Adipocyte (in vitro differentiated cells): ENCODE measurements at regions not wholly inside any gene's neighbourhood (a gene's known extent, or its start where the extent isn't known, plus 50 kb on each side); places are given as distances from the start of the nearest gene placed in this dataset.
A peak's percentile ranks its signal among the peaks of the same experiment; 100 is the strongest.

Source experiments
- DNase-seq: peaks from one replicate; pipeline ENCODE4 v3.0.0-alpha.2; 2015; ENCODE audit warnings: low read depth
- H3K27me3 ChIP-seq: replicated peaks from 2 replicates; pipeline ENCODE4 v1.7.0; 2013; ENCODE audit warnings: mild to moderate bottlenecking, low read length, moderate library complexity; ENCODE audit not compliant: control insufficient read depth, insufficient read depth
- H3K36me3 ChIP-seq: 2 replicates; pipeline ENCODE4 v1.7.0; 2013; ENCODE audit warnings: low read length, mild to moderate bottlenecking, moderate library complexity; ENCODE audit not compliant: control insufficient read depth, insufficient read depth, severe bottlenecking
- H3K4me1 ChIP-seq: 2 replicates; pipeline ENCODE4 v1.7.0; 2013; ENCODE audit warnings: mild to moderate bottlenecking, low read length, moderate library complexity; ENCODE audit not compliant: control insufficient read depth, insufficient read depth
- H3K4me3 ChIP-seq: 2 replicates; pipeline ENCODE4 v1.7.0; 2013; ENCODE audit warnings: mild to moderate bottlenecking, low read length, moderate library complexity
- H3K9ac ChIP-seq: 2 replicates; pipeline ENCODE4 v1.7.0; 2013; ENCODE audit warnings: mild to moderate bottlenecking, low read length, moderate library complexity
- H3K9me3 ChIP-seq: 2 replicates; pipeline ENCODE4 v1.7.0; 2013; ENCODE audit warnings: mild to moderate bottlenecking, low read length, moderate library complexity; ENCODE audit not compliant: control insufficient read depth

- no peak overlapping the region for H3K9ac ChIP-seq
- H3K4me1 ChIP-seq = no peaks in the 10 kb centered on the region
- DNase-seq = no peak
- H3K9me3 ChIP-seq = no peaks in the 10 kb centered on the region
- H3K36me3 ChIP-seq = no peaks in the 10 kb centered on the region
- H3K4me3 ChIP-seq = no peak overlapping the region
- peaks cover 5% of the 10 kb centered on the region for H3K27me3 ChIP-seq
Measured at GRCh38 chr4:108567831-108568230, 52.5 kb upstream of the RPL34 start.

DNA sequence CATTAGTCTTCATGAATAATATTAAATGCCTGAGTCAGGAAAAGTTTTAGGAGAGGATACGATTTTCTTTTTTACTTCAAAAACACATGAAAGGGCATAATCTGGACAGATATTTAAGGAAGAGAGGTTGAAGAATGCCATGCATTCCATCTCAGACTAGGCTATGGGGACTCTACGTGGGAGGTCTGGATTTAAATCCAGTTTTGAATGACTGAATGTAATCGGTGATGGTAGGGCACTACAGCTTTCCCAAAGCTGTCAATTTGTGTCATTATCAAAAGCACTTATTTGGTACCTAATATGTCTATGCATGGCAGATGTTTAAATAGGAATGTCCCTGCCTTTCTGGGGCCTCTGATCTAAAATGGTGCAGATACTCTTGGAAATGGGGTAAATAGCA, 59.3 kb upstream of the RPL34 start:
- Histone ChIP-seq H3K4me1 (peaks cover 6% of the 10 kb centered on the region), H3K9me3 (no peaks in the 10 kb centered on the region)

GRCh38 chr4:108560616-108561015, 59.8 kb upstream of the RPL34 start:
- Histone ChIP-seq H3K9me3 (no peaks in the 10 kb centered on the region), H3K4me3 (no peak overlapping the region), H3K4me1 (peaks cover 6% of the 10 kb centered on the region), H3K9ac (no peak overlapping the region), H3K36me3 (no peaks in the 10 kb centered on the region), H3K27me3 (peaks cover 4% of the 10 kb centered on the region)
- DNase-seq = no peak

More for the DNA sequence above, 59.3 kb upstream of the RPL34 start:
- no peak for DNase-seq
- Histone ChIP-seq H3K9ac (no peak overlapping the region), H3K36me3 (no peaks in the 10 kb centered on the region), H3K4me3 (no peak overlapping the region), H3K27me3 (peaks cover 4% of the 10 kb centered on the region)

DNA sequence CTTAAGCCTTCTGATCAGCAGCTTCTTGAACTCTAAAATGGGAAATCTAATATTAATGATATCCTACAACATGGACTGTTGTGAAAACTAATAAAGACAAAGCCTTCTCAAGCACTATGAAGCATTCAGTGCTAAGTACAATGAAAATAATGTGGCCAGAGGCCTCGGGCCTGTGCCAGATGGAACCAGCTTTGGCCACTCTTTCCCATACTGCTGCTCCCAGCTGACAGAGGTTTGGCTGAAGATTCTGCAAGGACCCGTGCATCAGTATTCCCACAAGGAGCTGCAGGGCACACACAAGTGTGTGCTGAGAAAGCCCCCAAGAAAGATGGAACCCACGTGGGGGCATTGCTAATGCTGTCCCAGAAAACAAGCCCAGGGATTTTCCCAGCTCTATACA, 60.5 kb upstream of the RPL34 start:
- Histone ChIP-seq H3K4me1 (peaks cover 6% of the 10 kb centered on the region), H3K9me3 (no peaks in the 10 kb centered on the region), H3K4me3 (no peak overlapping the region), H3K9ac (no peak overlapping the region), H3K27me3 (peaks cover 4% of the 10 kb centered on the region), H3K36me3 (no peaks in the 10 kb centered on the region)
- DNase-seq = no peak

GRCh38 chr4:108559068-108559793, 61.1 kb upstream of the RPL34 start:
- H3K9ac ChIP-seq = no peak overlapping the region
- peaks cover 4% of the 10 kb centered on the region for H3K27me3 ChIP-seq
- peaks cover 6% of the 10 kb centered on the region for H3K4me1 ChIP-seq
- H3K4me3 ChIP-seq = no peak overlapping the region
- H3K9me3 ChIP-seq = no peaks in the 10 kb centered on the region
- H3K36me3 ChIP-seq = no peaks in the 10 kb centered on the region
- peak; percentile 31 for DNase-seq

GRCh38 chr4:108556588-108557200, 63.7 kb upstream of the RPL34 start:
- H3K4me1 ChIP-seq = peaks cover 6% of the 10 kb centered on the region
- no peak for DNase-seq

DNA sequence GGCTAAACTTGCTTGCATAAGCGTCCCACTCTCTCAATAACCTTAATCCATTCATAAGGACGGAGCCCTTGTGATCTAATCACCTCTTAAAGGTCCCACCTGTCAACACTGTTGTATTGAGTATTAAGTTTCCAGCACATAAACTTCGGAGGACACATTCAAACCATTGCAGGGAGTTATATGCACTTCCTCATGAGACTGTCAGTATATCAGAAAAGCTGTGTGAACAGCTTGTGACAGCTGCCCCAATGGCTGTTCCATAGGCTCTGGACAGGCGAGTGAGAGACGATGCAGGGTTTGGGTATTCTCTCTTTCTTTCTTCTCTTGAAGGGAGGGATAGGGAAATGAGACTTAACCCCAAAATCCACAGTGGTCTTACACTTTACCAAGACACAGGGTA, 64.2 kb upstream of the RPL34 start:
- no peaks in the 10 kb centered on the region for H3K36me3 ChIP-seq
- H3K9me3 ChIP-seq = no peaks in the 10 kb centered on the region
- H3K4me1 ChIP-seq = peaks cover 6% of the 10 kb centered on the region
- DNase-seq = no peak
- H3K27me3 ChIP-seq = peaks cover 4% of the 10 kb centered on the region
- H3K4me3 ChIP-seq = no peak overlapping the region
- no peak overlapping the region for H3K9ac ChIP-seq

More at GRCh38 chr4:108556588-108557200, 63.7 kb upstream of the RPL34 start:
- Histone ChIP-seq H3K27me3 (peaks cover 4% of the 10 kb centered on the region), H3K36me3 (no peaks in the 10 kb centered on the region), H3K9me3 (no peaks in the 10 kb centered on the region), H3K9ac (no peak overlapping the region), H3K4me3 (no peak overlapping the region)

DNA sequence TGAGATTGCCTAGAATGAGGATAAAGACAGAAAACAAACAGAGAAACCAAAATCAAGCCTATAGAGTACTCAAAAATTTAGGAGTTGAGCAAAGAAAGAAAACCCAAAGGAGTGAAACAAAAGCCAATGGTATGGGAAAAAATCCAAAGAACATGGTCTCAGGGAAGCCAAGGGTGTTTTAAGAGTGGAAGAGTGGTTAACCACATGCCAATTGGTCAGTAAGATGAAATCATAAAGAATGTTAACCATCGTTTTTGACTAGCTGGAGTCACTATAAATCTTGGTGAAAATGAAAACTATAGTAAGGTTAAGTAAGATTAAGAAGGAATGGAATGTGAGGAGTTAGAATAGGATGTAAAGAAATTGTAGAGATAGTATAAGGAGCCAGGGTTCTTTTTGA, 64.7 kb upstream of the RPL34 start:
- no peak overlapping the region for H3K9ac ChIP-seq
- H3K4me1 ChIP-seq = peaks cover 6% of the 10 kb centered on the region
- DNase-seq = no peak
- H3K4me3 ChIP-seq = no peak overlapping the region
- peaks cover 4% of the 10 kb centered on the region for H3K27me3 ChIP-seq
- no peaks in the 10 kb centered on the region for H3K36me3 ChIP-seq
- H3K9me3 ChIP-seq = no peaks in the 10 kb centered on the region

- peaks cover 20% of the 10 kb centered on the region for H3K9me3 ChIP-seq
- H3K36me3 ChIP-seq = no peaks in the 10 kb centered on the region
- no peak overlapping the region for H3K4me3 ChIP-seq
- H3K4me1 ChIP-seq = peaks cover 3% of the 10 kb centered on the region
- H3K9ac ChIP-seq = no peak overlapping the region
- no peak for DNase-seq
- H3K27me3 ChIP-seq = peaks cover under 1% of the 10 kb centered on the region
Measured at GRCh38 chr4:108547682-108548081, 72.7 kb upstream of the RPL34 start.

DNA sequence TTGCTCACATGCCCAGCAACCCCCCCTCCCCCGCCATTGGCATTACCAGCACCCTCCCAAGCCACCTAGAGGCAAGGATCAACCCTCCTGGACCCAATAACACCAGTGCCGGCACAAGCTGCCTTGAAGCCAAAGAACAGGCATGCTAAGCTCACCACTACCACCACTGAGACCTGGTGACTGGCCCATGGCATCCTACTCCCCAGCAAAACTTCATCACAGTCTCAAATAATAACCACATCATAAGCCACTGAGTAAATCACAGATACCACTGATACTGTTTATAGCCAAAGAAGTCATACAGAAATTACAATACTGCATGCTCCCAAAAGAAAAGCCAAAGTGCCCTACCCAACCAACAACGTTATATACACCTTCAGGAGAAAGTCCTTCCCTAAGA, 73.6 kb upstream of the RPL34 start:
- no peak overlapping the region for H3K4me3 ChIP-seq
- H3K27me3 ChIP-seq = peaks cover 8% of the 10 kb centered on the region

DNA sequence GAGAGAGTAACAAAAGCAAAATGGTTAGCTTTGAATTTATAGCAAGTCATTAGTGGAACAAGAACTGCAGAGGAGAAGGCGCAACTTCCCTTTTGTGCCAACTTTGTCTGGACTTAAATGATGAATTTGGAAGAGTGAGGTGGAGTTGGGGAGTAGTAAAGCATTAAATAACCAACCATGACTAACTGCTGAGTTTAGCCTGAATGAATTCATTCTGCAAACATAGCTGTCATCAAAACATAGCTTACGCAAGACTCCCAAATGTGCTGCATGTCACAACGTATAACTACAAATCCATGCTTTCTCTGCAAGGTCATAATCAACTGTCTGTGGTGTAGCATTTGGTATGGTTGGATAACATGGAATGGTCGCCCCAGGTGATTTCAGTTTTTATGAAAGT, 75.9 kb upstream of the RPL34 start:
- Histone ChIP-seq H3K9me3 (peaks cover 20% of the 10 kb centered on the region), H3K4me1 (peaks cover 3% of the 10 kb centered on the region), H3K4me3 (no peak overlapping the region), H3K9ac (no peak overlapping the region), H3K36me3 (no peaks in the 10 kb centered on the region), H3K27me3 (peaks cover 11% of the 10 kb centered on the region)
- peak; percentile 33 for DNase-seq

More for the DNA sequence above, 73.6 kb upstream of the RPL34 start:
- H3K4me1 ChIP-seq = peaks cover 3% of the 10 kb centered on the region
- peaks cover 20% of the 10 kb centered on the region for H3K9me3 ChIP-seq
- no peak overlapping the region for H3K9ac ChIP-seq
- no peak for DNase-seq
- no peaks in the 10 kb centered on the region for H3K36me3 ChIP-seq
